Renal cortical epithelial cell (primary cell): ENCODE measurements at regions not wholly inside any gene's neighbourhood (a gene's known extent, or its start where the extent isn't known, plus 50 kb on each side); places are given as distances from the start of the nearest gene placed in this dataset.
A peak's percentile ranks its signal among the peaks of the same experiment; 100 is the strongest.

Source experiments
- DNase-seq: peaks from one replicate; pipeline ENCODE4 v3.0.0-alpha.2; 2011; ENCODE audit warnings: low read depth

GRCh38 chrX:20620306-20620705 is 353.6 kb upstream of the RPS6KA3 start:
- peak; percentile 79 for DNase-seq

GRCh38 chrX:20609916-20610415 is 343.3 kb upstream of the RPS6KA3 start:
- DNase-seq, result no peak

- no peak for DNase-seq
Measured at GRCh38 chrX:20606831-20607230, 340.1 kb upstream of the RPS6KA3 start.

DNA sequence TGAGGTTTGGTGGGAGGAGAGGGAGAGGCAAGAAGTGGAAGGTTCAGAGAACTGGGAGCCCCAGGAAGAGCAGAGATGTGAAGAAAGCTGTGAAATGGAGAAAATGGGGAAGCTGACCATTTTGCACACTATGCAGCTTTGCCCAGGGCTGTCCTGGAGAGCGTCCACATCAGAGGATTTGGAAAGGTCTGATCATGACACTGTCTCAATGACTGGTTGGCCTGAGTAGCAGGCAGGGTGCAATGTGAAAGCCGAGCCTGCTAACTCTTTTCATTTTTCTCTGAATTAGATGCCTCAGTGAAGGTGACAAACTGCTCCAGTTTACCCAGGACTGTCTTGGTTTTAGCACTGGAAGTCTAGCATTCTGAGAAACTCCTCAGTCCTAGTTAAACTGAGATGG is 330.1 kb upstream of the RPS6KA3 start:
- DNase-seq, result no peak

GRCh38 chrX:20595928-20596575 is 329.3 kb upstream of the RPS6KA3 start:
- DNase-seq, result peak; percentile 70

DNA sequence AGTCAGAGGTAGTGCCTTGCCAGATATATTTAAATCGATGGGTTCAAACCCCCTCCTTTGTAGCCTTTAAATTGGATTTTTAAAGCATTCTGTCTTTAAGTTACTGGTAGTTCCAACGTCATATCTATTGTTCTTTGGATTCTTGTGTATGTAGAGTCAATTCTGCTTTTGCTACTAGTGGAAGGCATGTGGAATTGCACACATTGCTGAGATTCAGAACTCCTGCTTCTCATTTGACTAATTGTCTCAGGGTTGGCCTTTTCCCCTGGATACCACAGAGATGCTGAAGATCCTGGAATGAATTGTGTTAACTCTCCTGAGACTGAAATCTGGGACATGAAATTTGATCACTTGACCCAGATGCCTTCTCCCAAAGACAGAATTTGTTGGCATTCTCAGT is 328.3 kb upstream of the RPS6KA3 start:
- peak; percentile 39 for DNase-seq

DNA sequence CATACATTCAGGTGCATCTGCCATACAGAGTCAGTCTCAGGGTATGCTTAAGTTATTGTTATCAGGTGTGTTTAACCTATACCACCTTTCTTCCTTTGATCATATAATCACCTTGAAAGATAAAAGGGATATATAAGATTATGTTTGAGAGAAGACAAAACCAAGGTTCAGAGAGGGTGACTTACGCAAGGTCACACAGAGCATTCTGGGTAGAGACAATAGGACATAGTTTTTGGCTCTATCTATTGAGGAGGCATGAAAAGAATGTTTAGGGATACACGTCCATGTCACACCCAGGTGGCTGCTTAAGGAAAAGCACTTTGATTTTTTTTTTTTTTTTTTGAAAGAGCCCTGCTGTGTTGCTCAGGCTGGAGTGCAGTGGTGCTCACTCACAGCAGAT is 327.1 kb upstream of the RPS6KA3 start:
- no peak for DNase-seq

- no peak for DNase-seq
Measured at GRCh38 chrX:20593402-20593801, 326.7 kb upstream of the RPS6KA3 start.

- no peak for DNase-seq
Measured at GRCh38 chrX:20591246-20591645, 324.5 kb upstream of the RPS6KA3 start.

- DNase-seq, result no peak
Measured at GRCh38 chrX:20585782-20586181, 319.1 kb upstream of the RPS6KA3 start.

GRCh38 chrX:20571611-20572010 is 304.9 kb upstream of the RPS6KA3 start:
- peak; percentile 11 for DNase-seq

GRCh38 chrX:20567108-20567507 is 300.4 kb upstream of the RPS6KA3 start:
- no peak for DNase-seq

DNA sequence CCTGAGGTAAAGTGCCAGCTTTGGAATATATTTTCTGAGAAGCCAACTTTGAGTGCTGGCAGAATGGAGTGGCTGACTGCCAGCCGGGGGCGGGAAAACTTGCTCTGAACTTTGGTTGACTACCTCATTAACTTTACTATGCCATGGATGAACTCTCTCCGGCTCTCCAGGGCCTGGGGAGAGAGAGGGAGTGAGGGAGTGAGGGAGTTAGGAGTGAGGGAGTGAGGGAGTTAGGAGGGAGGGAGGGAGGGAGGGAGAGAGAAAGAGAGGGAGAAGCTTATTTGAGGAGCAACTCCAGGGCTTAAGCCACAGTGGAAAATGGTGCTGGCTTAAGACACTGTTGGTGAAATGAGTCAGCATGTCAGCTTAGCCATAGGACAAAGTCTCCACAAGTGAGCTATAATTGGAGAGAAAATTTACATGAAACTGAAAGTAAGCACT is 280.9 kb upstream of the RPS6KA3 start:
- DNase-seq, result peak; percentile 92

DNA sequence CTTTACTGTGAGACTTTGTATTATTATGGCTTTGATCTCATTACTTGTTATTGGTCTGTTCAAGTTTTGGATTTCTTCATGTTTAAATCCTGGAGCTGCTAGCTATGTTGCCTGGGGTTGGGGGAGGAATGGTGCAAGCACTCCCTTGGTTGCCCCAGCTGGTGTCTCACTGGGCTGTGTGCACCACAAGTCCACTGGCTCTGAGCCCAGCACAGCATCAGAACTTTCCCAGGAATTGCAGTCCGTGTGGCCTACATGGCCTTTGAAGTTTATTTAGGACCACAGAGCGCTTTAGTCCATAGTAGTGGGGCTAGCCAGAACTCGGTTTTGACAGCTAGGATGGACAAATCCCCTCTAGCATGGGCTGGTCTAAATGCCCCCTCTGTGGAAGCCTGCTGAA is 278.8 kb upstream of the RPS6KA3 start:
- peak; percentile 65 for DNase-seq

- DNase-seq, result no peak
Measured at GRCh38 chrX:20542072-20542471, 275.4 kb upstream of the RPS6KA3 start.

DNA sequence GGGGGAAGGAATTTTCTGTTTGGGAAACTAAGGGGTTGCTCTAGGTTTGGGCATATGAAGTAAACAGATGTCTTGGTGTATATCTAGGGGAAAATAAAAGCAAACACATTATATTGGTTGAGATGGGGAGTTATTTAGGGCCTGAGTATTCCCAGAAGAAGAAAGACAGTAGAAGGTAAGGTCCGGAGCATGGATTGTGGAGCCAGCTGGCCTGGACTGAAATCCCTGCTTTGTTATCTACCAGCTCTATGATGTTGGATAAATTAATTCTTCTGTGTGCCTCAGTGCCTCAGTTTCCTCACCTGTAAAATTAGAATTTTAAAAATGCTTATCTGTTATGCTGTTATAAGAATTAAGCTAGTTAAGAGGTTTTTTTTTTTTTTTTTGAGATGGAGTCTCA is 272.3 kb upstream of the RPS6KA3 start:
- no peak for DNase-seq

DNA sequence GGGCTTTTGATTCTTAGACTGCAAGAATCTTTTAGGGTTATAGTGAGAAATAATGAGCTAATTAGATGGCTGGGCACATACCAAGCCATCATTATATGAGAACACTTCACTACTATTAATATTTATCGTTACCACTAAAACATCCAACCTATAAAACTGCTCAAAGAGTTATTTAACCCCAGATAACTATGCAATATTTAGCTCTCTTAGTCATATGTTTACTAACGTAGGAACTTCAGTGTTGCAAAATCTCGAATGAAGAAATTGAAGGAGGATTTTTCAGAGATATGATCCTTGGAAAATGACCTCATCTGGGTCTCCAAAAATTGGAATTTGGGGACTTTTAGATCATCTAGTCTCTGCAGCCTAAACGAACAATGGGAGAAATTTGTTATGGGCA is 265.0 kb upstream of the RPS6KA3 start:
- DNase-seq, result no peak

- peak; percentile 56 for DNase-seq
Measured at GRCh38 chrX:20530406-20530921, 263.8 kb upstream of the RPS6KA3 start.

DNA sequence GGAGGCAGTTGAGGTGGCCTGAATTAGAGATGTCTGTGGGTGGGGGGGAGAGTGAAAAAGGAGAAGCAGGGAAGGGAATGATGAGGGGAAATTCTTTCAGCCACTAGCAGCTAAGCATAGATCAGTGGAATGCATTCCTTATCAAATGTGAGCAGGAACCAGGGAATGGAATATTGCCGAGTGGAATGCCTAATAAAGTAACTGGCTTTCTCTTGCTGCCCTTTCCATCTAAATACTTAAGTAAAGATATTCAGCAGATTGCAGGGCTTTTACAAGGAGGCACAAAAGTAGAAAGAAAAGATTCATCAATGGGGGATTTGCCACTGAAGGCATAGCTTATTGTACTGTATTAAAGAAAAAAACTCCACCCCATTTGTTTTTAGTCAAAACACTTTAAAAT is 263.0 kb upstream of the RPS6KA3 start:
- DNase-seq, result no peak

GRCh38 chrX:20529301-20529700 is 262.6 kb upstream of the RPS6KA3 start:
- no peak for DNase-seq

GRCh38 chrX:20527558-20528011 is 260.9 kb upstream of the RPS6KA3 start:
- DNase-seq, result peak; percentile 38

GRCh38 chrX:20527041-20527440 is 260.3 kb upstream of the RPS6KA3 start:
- DNase-seq, result no peak

DNA sequence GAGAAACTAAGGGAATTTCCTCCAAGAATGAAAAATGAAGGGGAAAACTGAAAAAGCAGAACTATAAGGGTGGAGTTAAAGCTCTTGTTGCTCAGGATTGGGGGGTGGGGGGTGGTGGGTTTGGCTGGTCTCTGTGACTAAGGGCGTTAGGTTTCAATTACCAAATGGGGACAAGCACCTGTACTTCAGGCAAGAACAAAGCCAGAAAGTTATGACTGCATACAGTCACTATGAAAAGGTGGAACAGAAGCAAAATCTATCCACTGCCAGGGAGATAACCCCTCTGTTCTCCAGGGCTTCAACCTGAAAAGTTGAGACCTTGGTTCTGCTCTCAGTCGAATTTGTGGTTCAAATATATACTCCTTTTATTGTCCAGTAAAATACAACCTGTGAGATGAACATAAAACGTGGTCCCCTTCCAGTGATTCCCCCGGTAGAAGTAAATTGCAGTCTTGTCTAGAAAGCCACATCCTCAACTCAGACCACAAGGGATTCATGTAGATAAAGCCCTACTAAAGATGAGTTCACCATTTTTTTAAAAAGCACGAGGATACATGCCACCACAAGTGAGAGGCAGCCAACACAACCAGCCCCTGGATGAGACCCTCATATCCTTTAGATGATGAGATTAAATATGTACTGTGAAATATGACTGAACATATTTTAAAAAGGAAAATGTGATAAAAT is 257.1 kb upstream of the RPS6KA3 start:
- DNase-seq, result no peak
